ENCODE measurements at regions not wholly inside any gene's neighbourhood (a gene's known extent, or its start where the extent isn't known, plus 50 kb on each side); places are given as distances from the start of the nearest gene placed in this dataset.

DNA sequence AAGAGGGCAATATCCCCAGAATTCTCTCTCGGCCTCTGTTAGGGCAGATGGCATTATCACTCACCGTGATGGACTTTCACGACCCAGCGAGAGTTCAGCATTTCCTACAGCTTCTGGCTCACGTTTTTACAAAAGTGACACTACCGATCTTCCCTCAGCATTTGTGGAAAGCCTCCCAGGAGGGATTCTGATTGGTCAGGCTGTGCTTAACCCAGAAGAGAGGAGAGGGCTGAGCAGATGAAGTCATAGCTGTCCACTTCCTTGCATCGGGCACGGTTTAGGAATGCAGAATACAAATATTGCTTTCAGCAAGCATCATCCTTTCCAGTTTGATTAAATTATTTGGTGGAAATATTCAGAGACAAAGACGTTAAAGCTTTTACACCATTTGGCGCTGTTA is 277.4 kb upstream of the MSX2 start:
- TF ChIP-seq, protein P1, sequence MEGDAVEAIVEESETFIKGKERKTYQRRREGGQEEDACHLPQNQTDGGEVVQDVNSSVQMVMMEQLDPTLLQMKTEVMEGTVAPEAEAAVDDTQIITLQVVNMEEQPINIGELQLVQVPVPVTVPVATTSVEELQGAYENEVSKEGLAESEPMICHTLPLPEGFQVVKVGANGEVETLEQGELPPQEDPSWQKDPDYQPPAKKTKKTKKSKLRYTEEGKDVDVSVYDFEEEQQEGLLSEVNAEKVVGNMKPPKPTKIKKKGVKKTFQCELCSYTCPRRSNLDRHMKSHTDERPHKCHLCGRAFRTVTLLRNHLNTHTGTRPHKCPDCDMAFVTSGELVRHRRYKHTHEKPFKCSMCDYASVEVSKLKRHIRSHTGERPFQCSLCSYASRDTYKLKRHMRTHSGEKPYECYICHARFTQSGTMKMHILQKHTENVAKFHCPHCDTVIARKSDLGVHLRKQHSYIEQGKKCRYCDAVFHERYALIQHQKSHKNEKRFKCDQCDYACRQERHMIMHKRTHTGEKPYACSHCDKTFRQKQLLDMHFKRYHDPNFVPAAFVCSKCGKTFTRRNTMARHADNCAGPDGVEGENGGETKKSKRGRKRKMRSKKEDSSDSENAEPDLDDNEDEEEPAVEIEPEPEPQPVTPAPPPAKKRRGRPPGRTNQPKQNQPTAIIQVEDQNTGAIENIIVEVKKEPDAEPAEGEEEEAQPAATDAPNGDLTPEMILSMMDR (IDR thresholded peaks at IDR 0.05): no peak
- H3K4me3 ChIP-seq: no peak overlapping the region
- DNase-seq (ENCODE audit: low spot score): no peak
- H3K27ac ChIP-seq: no peak overlapping the region

DNA sequence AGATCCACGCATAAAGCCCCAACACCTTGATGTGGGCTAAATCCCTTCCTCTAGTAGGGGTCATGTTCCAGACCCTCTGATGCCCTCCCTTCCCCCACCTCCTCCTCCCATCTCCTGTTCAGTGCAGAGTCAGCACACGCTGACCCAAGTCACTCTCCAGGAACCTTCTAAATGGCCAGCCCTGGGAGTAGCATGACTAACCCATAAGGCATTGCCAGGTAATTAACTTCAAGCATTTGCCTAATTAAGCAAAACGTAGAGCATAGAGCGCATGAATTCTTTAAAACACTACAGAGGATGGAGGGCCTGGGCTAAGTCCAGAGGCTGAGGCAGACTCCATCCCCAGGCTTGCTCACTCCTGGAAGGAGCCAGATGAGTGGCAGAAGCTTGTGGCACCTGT is 276.3 kb upstream of the MSX2 start:
- TF ChIP-seq, protein P1 (IDR thresholded peaks at IDR 0.05): no peak
- Histone ChIP-seq H3K4me3 (no peak overlapping the region), H3K27ac (no peak overlapping the region)
- no peak for DNase-seq (ENCODE audit: low spot score)

DNA sequence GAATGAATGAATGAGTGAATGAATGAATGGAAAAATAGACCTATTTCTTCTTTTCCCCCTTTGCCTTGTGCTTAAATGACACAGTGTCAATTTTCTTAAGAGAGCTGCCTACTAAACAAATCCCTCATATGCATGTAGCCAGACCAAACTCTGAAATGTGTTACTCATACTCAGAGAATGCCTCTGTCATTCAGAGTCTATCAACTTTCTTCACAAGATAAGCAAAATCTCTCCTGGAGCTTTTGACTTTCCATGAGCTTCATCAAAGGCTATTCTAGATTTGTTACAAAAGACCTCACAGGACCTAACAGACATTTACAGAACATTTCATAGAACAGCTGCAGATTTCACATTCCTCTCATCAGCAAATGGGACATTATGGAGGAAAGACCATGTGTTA is 275.7 kb upstream of the MSX2 start:
- no peak for DNase-seq (ENCODE audit: low spot score)
- TF ChIP-seq, protein P1 (IDR thresholded peaks at IDR 0.05): no peak
- Histone ChIP-seq H3K4me3 (no peak overlapping the region), H3K27ac (no peak overlapping the region)

DNA sequence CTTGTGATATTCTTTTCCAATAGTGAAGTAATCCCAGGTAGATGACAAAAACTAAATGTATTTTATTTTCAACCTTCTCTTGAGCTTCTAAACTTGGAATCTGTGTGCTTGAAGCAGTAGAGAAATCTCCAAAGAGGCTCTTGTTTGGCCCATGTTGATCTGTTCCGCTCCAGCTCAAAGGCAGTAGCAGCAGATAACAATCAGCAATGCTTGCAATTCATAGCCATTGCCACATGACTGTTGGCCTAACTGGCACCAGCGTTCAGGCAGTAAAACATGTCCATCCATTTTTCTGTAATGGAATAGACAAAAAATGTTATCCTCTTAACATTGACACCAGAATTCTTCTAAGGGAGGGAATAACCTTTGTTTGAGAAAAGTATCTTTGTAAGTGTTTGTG is 270.7 kb upstream of the MSX2 start:
- TF ChIP-seq, protein P1 (IDR thresholded peaks at IDR 0.05): no peak
- no peak for DNase-seq (ENCODE audit: low spot score)
- Histone ChIP-seq H3K4me3 (no peak overlapping the region), H3K27ac (no peak overlapping the region)

DNA sequence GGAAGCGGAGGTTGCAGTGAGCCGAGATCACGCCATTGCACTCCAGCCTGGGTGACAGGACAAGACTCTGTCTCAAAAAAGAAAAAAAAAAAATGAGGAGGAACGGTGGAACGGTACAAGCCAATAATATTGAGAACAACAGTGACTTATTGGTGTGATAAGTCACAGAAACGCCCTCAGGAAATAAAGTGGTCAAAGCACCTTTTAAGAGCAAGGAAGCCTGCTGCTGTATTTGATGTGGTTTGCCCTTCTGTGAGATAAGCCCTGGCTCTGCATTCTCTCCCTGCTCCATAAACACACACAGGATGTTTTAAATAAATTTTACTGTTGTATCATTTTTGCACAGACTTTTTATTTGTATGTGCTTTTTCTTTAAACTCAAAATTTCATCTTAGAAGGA is 269.9 kb upstream of the MSX2 start:
- H3K27ac ChIP-seq: no peak overlapping the region
- no peak overlapping the region for H3K4me3 ChIP-seq
- TF ChIP-seq, protein P1 (IDR thresholded peaks at IDR 0.05): no peak
- no peak for DNase-seq (ENCODE audit: low spot score)

DNA sequence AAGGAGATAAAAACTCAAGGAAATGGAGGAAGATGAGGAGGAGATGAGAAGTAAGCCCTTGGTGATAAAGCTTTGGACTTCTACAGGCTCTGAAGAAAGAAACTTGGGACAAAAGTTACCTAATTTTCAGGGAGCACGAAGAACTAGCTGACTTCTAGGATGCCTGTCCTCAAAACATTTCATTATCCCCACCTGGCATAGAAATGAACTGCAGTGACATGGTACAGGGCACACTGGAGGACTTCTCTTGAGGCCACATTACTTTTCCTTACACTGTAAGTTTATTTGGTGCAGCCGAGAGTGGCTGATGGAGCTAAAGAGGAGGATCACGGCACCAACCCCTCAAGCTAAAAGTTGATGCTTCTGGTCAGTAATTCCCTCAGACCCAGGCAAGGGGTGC is 269.5 kb upstream of the MSX2 start:
- DNase-seq (ENCODE audit: low spot score): no peak
- TF ChIP-seq, protein P1 (IDR thresholded peaks at IDR 0.05): no peak
- Histone ChIP-seq H3K4me3 (no peak overlapping the region), H3K27ac (no peak overlapping the region)

DNA sequence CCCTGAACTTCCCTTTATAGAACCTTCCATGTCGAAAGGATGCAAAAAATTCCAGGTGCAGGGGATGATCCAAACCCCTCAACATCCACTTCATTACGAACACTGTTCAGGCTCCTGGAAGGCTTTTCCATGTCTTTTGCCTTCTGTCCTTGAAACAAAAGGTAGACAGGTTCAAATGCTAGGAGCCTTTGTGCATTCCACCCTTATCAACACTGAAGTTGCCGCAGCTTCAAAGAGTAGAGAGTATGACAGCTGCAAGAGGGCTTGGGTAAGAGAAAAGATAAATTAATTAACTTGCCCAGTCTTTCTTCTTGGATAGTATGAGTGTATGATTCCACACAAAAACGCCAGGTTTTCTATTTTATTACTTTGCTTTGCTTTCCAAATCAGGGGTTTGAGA is 269.1 kb upstream of the MSX2 start:
- TF ChIP-seq, protein P1 (IDR thresholded peaks at IDR 0.05): no peak
- Histone ChIP-seq H3K4me3 (no peak overlapping the region), H3K27ac (no peak overlapping the region)
- DNase-seq (ENCODE audit: low spot score): no peak

All from coronary artery (tissue), 2 donors.